ENCODE measurements at regions not wholly inside any gene's neighbourhood (a gene's known extent, or its start where the extent isn't known, plus 50 kb on each side); places are given as distances from the start of the nearest gene placed in this dataset.

DNA sequence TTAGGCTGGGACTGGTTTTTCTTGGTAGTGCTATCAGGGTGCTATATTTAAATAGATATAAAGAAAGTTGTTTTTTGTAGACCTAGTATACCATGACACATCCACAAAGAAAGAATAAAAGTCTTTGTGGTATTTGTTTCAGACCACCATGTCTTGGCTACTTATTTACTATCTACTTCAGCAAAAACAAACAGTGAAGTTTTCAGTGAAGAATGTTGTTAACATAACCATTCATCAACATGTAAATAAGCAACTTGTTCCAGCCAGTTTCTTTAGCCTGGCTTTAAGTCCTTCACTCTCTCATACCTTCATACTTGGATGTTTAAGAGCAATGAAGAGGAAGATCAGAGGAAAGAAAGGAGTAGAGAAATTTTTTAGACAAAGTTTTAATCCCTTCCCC, 624.1 kb downstream of the CD109 start:
- TF ChIP-seq FOXM1 (IDR thresholded peaks at IDR 0.05; ENCODE audit: borderline replicate concordance, low read depth) (no peak), TEAD4 (IDR thresholded peaks at IDR 0.05) (no peak), ZBTB7A (IDR thresholded peaks at IDR 0.05; ENCODE audit: low read depth) (no peak), MAX (IDR thresholded peaks at IDR 0.05) (no peak), YY1 (IDR thresholded peaks at IDR 0.05; ENCODE audit: low read depth) (no peak), NFIC (IDR thresholded peaks at IDR 0.05) (no peak), USF1 (IDR thresholded peaks at IDR 0.05) (no peak), CEBPB (IDR thresholded peaks at IDR 0.05) (no peak), EGR1 (IDR thresholded peaks at IDR 0.05) (no peak), EP300 (IDR thresholded peaks at IDR 0.05; ENCODE audit: borderline replicate concordance) (no peak), RAD21 (IDR thresholded peaks at IDR 0.05; ENCODE audit: low read depth) (no peak), TAF1 (IDR thresholded peaks at IDR 0.05; ENCODE audit: low read depth) (no peak), TCF12 (IDR thresholded peaks at IDR 0.05; ENCODE audit: low read depth) (no peak), CREB1 (IDR thresholded peaks at IDR 0.05; ENCODE audit: low read depth) (no peak)
- TF ChIP-seq, protein P1, sequence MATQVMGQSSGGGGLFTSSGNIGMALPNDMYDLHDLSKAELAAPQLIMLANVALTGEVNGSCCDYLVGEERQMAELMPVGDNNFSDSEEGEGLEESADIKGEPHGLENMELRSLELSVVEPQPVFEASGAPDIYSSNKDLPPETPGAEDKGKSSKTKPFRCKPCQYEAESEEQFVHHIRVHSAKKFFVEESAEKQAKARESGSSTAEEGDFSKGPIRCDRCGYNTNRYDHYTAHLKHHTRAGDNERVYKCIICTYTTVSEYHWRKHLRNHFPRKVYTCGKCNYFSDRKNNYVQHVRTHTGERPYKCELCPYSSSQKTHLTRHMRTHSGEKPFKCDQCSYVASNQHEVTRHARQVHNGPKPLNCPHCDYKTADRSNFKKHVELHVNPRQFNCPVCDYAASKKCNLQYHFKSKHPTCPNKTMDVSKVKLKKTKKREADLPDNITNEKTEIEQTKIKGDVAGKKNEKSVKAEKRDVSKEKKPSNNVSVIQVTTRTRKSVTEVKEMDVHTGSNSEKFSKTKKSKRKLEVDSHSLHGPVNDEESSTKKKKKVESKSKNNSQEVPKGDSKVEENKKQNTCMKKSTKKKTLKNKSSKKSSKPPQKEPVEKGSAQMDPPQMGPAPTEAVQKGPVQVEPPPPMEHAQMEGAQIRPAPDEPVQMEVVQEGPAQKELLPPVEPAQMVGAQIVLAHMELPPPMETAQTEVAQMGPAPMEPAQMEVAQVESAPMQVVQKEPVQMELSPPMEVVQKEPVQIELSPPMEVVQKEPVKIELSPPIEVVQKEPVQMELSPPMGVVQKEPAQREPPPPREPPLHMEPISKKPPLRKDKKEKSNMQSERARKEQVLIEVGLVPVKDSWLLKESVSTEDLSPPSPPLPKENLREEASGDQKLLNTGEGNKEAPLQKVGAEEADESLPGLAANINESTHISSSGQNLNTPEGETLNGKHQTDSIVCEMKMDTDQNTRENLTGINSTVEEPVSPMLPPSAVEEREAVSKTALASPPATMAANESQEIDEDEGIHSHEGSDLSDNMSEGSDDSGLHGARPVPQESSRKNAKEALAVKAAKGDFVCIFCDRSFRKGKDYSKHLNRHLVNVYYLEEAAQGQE (IDR thresholded peaks at IDR 0.05; ENCODE audit: low read depth) = no peak

DNA sequence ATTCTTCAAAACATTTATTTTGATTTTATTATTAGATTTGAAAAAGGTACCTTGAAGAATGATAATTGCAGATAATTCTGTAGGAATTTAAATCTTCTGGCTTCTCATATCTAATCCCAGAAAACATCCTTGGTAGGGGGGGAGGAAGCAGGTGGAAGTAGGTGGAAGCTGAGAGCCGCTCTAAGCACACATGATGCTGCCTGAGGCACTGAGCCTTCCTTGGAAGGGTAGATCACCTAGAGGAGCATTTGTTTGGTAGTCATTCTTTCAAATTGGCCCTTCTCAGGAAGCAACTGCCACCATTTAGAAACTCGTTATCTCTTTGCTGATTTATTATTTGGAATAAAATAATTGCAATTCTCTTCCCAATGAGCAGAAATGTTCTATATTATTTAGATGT, 623.3 kb downstream of the CD109 start:
- TF ChIP-seq RAD21 (IDR thresholded peaks at IDR 0.05; ENCODE audit: low read depth) (no peak), EGR1 (IDR thresholded peaks at IDR 0.05) (no peak), NFIC (IDR thresholded peaks at IDR 0.05) (no peak), CEBPB (IDR thresholded peaks at IDR 0.05) (no peak), TEAD4 (IDR thresholded peaks at IDR 0.05) (no peak), MAX (IDR thresholded peaks at IDR 0.05) (no peak), TAF1 (IDR thresholded peaks at IDR 0.05; ENCODE audit: low read depth) (no peak), USF1 (IDR thresholded peaks at IDR 0.05) (no peak), ZBTB7A (IDR thresholded peaks at IDR 0.05; ENCODE audit: low read depth) (no peak), CREB1 (IDR thresholded peaks at IDR 0.05; ENCODE audit: low read depth) (no peak), TCF12 (IDR thresholded peaks at IDR 0.05; ENCODE audit: low read depth) (no peak), YY1 (IDR thresholded peaks at IDR 0.05; ENCODE audit: low read depth) (no peak), FOXM1 (IDR thresholded peaks at IDR 0.05; ENCODE audit: borderline replicate concordance, low read depth) (no peak), EP300 (IDR thresholded peaks at IDR 0.05; ENCODE audit: borderline replicate concordance) (no peak)
- TF ChIP-seq, protein P1 (IDR thresholded peaks at IDR 0.05; ENCODE audit: low read depth) = no peak

- TF ChIP-seq TEAD4 (IDR thresholded peaks at IDR 0.05) = no peak
- TF ChIP-seq, protein P1 (IDR thresholded peaks at IDR 0.05; ENCODE audit: low read depth) = no peak
- no peak for TF ChIP-seq EGR1 (IDR thresholded peaks at IDR 0.05)
- no peak for TF ChIP-seq EP300 (IDR thresholded peaks at IDR 0.05; ENCODE audit: borderline replicate concordance)
Observed at GRCh38 chr6:74318738-74319137, 622.7 kb downstream of the CD109 start.

- TF ChIP-seq USF1 (IDR thresholded peaks at IDR 0.05) = no peak
- TF ChIP-seq TAF1 (IDR thresholded peaks at IDR 0.05; ENCODE audit: low read depth) = no peak
- TF ChIP-seq RAD21 (IDR thresholded peaks at IDR 0.05; ENCODE audit: low read depth) = no peak
- no peak for TF ChIP-seq FOXM1 (IDR thresholded peaks at IDR 0.05; ENCODE audit: borderline replicate concordance, low read depth)
- no peak for TF ChIP-seq TEAD4 (IDR thresholded peaks at IDR 0.05)
- no peak for TF ChIP-seq EGR1 (IDR thresholded peaks at IDR 0.05)
- TF ChIP-seq CREB1 (IDR thresholded peaks at IDR 0.05; ENCODE audit: low read depth) = no peak
- no peak for TF ChIP-seq YY1 (IDR thresholded peaks at IDR 0.05; ENCODE audit: low read depth)
- no peak for TF ChIP-seq TCF12 (IDR thresholded peaks at IDR 0.05; ENCODE audit: low read depth)
- no peak for TF ChIP-seq NFIC (IDR thresholded peaks at IDR 0.05)
- no peak for TF ChIP-seq ZBTB7A (IDR thresholded peaks at IDR 0.05; ENCODE audit: low read depth)
- no peak for TF ChIP-seq EP300 (IDR thresholded peaks at IDR 0.05; ENCODE audit: borderline replicate concordance)
- TF ChIP-seq, protein P1 (IDR thresholded peaks at IDR 0.05; ENCODE audit: low read depth) = no peak
- no peak for TF ChIP-seq MAX (IDR thresholded peaks at IDR 0.05)
- no peak for TF ChIP-seq CEBPB (IDR thresholded peaks at IDR 0.05)
Observed at GRCh38 chr6:74312081-74312480, 616.1 kb downstream of the CD109 start.

Measured in Ishikawa (cell line).